GM12891 (cell line): ENCODE measurements at regions not wholly inside any gene's neighbourhood (a gene's known extent, or its start where the extent isn't known, plus 50 kb on each side); places are given as distances from the start of the nearest gene placed in this dataset.

ENCODE experiments used
- POLR2A ChIP-seq: IDR thresholded peaks from 2 replicates; pipeline ENCODE4 v1.6.1; 2011; ENCODE audit warnings: low read depth, low read length, control low read depth
- POLR2AphosphoS5 ChIP-seq: IDR thresholded peaks from 2 replicates; pipeline ENCODE4 v1.6.1; 2011; ENCODE audit warnings: low read depth, low read length, control low read depth
- POU2F2 ChIP-seq: IDR thresholded peaks from 2 replicates; pipeline ENCODE4 v1.6.1; 2011; ENCODE audit warnings: low read depth, mild to moderate bottlenecking, control low read depth, low read length, moderate library complexity
- TAF1 ChIP-seq: IDR thresholded peaks from 2 replicates; pipeline ENCODE4 v1.6.1; 2011; ENCODE audit warnings: low read depth, low read length, control low read depth

- TF ChIP-seq POLR2AphosphoS5 (no peak), TAF1 (no peak), POU2F2 (no peak), POLR2A (no peak)
Observed at GRCh38 chr7:41885748-41886147, 182.9 kb upstream of the INHBA start.
